Glomerular endothelial cell (primary cell): ENCODE measurements at regions not wholly inside any gene's neighbourhood (a gene's known extent, or its start where the extent isn't known, plus 50 kb on each side); places are given as distances from the start of the nearest gene placed in this dataset.

Source experiments
- DNase-seq: peaks from one replicate; pipeline ENCODE4 v3.0.0-alpha.2; 2011; ENCODE audit warnings: low read depth, low spot score; ENCODE audit errors: extremely low read depth

DNA sequence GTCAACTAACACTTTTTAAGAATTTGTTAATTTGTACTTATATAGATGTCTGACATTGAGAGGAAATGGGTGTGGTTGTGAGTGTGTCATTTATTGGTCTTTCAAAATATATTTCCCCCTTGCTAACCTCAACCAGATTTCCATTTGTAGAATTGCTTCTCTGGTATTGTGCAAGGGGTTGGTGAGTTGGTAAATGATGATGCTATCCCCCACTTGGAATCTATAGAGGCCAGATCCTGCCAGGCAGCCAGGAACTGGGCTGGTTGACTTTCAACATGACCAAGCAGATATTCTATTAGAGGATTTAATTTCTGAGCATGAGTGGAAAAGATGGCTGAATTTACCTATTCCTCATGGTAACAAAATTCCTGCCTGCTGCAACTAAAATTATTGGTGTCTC lies 306.6 kb upstream of the KIF2A start:
- DNase-seq, result no peak

DNA sequence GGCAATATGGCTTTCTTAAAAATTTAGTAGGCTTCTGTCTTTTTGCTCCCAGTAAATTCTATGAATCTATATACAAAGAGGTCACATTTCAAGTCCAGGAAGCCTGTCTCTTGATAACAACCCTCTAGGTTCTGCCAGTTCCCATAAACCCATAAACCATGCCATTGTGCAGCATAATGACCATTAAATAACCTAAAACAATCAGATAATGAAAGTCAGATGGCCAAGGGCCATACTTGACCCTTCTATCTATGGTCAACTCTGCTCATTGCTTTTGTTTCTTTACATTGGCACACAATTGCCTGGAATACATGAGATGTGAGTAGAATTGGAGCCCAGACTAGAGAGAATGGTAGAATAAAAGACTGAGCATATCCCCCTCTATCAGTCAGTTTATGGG lies 305.4 kb upstream of the KIF2A start:
- no peak for DNase-seq

DNA sequence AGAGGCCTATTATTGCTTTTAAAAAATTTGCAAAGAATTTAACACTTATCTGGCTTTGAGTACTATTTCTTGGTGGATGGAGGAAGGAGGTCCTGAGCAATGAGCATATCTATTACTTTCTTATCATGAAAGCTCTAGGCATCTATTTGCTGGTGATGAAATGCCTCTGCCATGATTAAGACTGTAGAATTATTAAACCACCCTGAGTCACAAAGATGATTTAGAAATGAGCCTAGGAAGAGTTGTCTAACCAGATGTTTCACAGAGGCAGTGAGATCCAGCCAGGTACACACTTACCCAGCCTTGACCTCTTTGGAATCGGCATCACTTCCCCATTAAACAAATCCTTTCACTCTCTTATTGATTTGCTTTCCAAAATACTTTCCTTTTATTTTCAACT lies 304.4 kb upstream of the KIF2A start:
- no peak for DNase-seq

DNA sequence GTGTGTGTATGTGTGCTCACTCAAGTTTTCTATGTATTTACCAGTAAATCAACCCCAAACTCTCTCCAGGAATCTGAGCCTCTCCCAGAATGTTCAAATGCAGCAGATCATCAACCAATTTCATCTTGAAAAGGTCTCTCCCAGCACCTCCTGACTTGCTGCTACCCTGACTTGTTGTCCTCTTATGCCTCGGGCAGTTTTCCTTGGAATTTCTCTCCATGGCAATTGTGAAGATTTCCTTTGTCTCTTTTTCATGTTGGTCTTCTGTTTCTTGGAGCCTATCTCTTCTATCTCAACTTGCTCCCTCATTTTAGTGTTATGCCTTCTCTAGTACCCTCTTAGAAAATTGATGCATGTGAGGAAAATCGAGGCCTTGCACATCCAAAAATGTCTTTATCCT lies 303.6 kb upstream of the KIF2A start:
- no peak for DNase-seq

DNA sequence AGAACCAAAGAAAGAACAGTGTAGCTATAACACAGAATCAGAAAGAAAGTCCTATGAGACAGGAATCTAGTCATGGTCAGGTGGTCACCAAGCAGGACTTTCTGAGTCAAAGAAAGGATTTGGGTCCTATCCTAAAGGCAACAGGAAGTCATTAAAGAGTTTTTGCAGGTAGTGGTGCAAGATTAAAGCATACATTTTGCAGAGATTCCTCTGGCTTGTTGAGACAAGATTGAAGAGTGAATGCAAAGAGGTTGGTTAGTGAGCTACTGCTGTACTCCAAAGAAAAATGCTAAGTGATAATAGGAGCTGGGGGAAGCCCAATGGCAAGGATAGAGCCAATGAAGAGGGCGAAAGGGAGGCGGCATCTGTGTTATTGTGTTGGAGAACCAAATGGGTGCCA lies 300.5 kb upstream of the KIF2A start:
- DNase-seq, result no peak

DNA sequence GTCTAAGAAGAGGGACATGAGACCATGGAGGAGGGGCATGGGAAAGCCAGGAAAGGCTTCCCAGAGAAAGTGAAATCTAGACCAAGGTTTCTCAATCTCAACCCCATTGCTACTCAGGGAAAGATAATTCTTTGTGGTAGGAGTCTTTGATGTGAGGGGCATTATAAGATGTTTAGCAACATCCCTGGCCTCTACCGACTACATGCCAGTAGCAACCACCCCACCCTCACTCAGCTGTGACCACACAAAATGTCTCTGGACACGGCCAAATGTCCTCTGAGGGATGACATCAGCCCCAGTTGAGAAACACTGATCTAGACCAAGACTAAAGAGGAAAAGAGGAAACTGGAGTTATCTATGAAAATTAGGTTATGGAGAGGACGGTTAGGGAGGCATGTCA lies 298.5 kb upstream of the KIF2A start:
- no peak for DNase-seq

DNA sequence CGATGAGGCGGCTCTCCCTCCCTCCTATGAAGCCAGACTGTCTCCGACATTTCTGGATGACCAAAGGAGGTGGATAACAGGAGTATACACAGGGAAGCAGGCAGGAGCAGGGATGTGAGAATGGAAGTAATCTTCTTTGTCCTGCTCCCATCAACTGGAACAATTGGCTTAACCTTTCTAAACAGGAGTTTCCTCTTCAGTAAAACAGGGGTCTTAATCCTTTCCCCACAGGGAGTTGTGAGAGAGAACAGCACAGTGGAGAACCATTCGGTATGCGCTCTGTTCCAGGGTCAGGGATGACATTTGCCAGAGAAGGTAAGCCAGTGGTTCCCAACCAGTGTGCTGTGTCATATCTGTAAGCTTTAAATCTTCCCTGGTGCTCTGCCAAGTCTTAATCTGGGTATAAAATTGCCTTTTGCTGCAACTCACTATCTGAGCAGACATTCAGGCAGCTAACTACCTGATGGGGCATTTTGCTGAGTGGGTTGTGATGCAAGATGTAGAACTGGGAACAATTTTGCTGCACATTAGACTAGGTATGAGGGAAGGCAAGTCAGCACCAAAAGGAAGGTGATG lies 294.8 kb upstream of the KIF2A start:
- DNase-seq, result no peak

DNA sequence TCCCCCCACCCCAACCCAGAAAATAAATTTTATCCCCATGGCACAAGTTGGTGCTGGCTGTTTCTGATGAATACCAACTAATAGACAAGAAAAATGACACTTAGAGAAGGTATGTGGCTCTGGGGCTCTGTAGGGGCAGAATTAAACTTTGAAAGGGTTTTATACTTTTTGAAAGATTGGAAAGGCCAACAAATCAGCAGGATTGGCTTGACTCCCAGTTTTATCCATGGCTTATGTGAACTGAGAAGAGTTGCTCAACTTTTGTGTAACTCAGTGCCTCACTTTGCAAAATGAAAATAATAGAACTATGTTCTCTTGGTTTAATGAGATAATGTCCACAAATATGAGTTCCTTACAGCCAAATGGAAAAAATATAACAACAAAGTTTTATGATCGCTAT lies 288.9 kb upstream of the KIF2A start:
- DNase-seq, result no peak

DNA sequence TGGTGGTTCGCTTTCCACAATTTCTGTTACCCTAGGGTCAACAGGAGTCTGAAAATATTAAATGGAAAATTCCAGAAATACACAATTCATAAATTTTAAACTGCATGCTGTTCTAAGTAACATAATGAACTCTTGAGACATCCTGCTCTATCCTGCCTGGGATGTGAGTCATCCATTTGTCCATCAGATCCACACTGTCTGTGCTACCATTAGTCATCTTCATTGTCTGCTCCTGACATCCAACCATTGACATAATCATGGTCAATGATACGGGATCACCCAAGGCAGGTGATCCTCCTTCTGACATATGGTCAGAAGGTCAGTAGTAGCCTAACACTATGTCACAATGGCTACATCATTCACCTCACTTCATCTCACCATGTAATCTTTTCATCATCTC lies 276.7 kb upstream of the KIF2A start:
- no peak for DNase-seq

DNA sequence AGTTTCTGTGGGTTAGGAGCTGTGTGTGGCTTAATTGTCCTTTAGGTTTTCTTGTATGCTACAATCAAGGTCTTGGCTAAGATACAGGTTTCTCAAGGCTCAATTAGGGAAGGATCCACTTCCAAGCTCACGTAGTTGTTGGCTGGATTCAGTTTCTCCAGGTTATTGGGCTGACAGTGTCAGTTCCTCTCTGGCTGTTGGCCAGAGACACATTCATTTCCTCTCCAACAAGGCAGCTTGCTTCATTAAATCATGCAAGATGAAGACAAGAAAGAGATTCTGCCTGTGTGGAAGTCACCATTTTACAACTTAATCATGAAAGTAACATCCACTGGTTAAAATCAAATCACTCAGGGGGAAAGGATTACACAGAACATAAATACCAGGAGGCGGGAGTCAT lies 275.7 kb upstream of the KIF2A start:
- no peak for DNase-seq

DNA sequence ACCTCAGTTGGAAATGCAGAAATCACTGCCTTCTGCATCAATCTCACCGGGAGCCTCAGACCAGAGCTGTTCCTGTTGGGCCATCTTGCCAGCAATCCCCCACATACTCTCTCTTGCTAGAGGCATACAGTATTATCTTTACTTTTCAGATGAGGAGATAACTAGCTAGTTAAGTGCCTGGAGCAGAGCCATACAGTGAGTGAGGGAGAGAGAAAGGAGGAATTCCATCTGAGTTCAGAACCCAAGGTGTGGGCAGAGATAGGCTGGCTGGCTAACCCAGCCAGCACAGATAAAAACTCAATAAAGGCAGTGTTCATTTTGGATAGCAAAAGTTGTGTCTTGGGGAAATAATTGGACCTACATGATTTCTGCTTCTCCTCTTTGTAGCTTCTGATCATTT lies 268.0 kb upstream of the KIF2A start:
- no peak for DNase-seq

DNA sequence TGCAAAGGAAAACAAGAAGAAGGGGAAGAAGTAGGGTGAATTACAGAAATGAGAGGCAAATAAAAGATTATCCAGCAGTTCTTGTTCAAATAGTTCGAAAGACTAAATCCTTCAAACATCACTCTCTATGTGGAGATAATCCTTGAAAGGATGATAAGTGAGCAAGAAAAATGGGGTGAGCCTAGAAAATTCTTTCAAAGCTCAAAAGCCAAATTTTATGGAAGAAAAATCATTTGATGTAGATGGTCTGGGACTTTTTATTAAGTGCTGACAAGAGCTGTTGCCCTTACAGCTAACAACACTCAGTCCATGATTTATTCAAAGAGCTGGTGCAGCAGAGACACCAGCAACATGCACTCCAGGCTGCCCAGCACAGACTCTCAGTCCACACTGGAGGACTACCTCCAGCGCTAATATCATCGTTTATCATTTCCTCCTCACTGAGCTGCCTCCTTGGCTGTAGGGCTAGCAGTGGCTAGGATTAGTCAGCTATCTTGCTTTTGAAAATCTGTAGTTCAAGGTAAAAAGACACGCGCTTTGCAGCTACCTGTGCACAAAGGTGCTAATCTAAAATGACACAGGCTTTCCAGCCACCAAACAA lies 264.8 kb upstream of the KIF2A start:
- DNase-seq, result no peak

DNA sequence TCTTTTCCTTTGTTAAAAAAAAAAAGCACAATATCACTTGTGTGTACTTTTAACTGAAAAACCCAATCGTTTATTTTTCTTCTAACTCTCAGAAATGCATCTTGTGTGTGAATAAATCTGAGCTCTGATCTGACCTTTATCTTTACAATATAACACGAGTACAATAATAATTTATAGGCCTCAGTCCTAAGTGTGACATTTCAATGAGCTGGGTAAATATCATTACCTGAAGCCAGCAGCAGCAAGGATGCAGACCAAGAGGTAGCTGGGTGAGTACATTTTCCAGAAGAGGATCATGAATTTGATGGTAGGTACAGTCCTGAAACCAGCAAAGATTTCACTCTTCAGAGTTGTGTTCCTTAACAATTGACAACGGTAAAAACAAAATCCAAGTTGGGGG lies 264.0 kb upstream of the KIF2A start:
- DNase-seq, result no peak

DNA sequence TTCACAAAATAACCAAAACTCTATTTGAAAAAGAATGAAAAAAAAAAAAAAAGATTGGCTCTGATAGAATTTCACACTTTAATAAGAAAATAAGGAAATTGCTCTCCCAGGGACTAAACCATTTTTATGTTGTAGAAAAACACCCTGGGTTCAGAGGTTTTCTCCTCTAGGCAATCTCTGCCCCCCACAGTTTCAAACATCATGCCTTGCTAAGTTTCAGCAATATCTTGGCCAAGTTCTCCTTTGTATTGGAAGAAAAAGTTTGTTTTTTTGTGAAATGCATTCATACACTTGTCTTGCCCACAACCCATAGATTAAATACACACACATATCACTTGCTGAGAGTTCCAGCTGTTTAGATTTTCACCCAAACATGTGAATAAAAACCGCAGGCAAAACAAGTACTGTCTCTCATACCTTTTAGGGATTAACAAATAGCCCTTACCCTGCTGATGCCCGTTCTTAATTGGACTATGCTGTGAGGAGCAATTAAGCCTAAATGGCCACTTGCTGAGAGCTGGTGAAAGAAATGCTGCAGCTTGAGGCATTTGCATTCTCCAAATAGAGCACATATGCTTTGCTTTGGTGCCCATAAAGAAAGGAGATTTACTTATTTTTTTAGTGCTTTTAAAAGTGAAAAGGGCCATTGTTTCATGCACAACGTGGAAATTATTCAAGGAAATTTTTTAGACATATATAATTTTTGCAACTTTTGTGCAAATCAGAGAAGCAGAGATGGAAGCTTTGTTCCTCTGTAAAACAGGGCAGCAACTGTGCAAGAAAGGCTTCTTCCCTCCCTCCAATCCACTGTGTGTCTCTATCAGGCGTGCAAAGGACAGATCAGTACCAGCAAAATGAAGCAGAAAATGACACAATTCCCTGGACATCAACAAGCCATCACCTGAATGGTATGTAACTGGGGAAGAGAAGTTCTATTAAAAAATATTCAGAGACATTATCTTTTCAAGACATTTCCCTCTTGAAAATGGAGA lies 262.4 kb upstream of the KIF2A start:
- DNase-seq, result no peak

DNA sequence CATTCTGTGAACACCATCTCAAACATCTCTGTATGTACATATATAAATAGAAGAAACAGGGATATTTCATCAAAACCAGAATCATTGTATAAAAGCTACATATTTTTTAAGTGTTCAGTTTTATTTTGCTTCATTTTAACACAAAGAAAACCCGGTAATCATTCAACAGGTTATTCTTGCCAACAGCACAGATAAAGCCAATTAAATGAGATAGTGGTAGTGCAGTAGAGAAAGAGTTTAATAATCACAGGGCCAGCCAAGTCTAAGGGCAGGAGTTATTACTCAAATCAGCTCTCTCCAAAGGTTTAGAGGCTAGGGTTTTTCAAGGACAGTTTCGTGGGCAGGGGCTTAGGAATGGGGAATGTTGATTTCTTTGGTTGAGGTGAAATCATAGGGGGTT lies 261.0 kb upstream of the KIF2A start:
- no peak for DNase-seq

DNA sequence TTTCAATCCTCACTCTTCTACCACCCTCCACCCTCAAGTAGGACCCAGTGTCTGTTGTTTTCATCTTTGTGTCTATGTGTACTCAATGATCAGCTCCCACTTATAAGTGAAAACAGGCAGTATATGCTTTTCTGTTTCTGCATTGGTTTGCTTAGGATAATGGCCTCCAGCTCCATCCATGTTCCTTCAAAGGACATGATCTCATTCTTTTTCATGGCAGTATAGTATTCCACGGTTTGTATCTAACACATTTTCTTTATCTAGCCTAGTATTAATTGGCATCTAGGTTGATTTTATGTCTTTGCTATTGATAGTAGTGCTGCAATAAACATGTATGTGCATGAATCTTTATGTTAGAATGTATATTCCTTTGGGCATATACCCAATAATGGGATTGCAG lies 259.8 kb upstream of the KIF2A start:
- DNase-seq, result no peak

DNA sequence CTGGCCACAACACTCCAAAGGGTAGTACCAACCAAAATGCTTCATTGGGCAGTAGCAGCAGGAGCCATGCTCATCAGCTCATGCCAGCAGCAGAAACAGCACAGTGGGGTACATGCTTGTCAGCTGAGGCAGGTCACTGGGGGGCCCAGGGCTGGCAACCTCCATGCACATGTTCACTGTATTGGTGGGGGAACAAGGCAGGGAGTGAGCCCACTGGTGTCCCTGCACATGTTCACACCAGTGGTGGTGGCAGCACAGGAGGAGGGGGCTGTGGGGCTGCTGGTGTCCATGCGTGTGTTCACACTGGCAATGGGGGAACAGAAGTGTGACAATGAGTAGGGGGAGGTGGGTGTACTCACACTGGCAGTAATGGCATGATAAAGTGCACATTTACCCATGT lies 254.3 kb upstream of the KIF2A start:
- DNase-seq, result no peak

DNA sequence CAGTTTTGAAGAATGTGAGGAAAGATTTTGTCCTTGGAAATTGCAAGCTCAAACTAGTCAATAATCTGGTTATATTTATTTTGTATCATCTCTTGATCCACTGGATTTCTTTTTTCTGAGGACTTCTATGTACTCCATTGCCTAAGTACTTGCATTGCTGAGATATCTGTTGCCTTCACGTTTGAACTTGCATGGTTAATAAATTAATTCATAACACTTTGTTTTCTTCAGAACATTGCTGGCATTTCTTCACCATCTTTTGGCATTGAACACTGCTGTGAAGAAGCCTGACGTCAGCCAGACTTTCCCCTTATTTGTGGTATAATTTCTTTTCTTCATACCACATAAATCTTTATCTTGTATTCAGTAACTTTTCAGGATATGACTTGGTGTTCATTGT lies 246.0 kb upstream of the KIF2A start:
- no peak for DNase-seq

DNA sequence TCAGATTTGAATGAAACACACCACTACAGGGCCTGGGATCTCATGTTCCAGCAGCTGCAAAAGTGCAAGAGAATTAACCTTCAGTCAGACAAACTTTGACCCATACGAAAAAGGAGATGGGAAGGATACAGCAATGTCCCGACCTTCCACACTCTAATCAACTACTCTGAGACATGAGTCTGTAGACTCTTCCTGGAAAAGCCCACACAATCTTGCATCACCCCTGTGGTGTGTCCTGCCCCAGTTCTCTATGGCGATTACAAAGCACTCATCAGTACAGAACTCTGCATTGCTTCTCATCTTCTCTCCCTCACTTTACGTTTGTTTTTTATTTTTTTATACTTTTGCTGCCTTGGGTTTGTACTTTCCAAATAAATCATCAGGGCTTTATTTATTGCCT lies 241.0 kb upstream of the KIF2A start:
- DNase-seq, result no peak

DNA sequence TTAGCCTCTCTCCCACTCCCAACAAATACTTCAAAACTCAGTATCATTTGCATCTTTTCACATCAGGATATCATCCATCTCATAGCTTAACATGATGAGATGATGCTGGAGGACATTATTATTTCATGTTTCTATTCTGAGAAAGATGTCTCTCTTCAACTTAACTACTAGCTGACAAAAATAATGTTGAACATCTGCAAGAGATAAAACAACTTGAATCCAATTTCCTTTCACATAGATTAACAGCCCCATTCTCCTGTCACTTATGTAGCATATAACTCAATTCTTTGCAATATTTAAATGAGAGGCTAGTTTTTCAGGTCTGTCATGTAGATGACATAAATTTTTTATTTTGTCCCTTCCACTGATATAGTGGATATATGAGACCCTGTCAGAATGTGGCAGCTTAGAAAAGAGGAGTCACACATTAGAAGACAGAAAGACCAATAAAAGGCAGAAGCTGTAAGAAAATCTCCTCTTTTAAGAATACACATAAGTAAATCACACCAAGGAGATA lies 239.2 kb upstream of the KIF2A start:
- no peak for DNase-seq

DNA sequence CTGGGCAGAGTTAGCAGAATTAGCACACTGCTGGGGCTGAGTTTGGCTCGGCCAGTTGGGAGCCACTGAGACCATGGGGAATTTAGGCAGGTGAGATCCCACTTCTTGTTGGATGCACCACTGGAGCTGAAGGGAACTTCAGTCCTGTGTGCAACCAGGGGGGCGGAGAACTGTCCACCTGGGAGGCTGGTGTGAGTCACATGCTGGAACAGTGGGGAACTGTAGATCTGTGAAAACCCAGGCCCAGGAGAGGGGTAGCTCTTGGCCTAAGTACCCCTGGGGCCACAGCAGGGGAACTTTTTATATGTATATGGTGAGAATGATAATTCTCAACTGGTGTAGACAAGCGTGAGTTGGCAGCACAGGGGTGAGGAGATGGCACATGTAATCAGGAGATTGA lies 237.5 kb upstream of the KIF2A start:
- DNase-seq, result no peak

DNA sequence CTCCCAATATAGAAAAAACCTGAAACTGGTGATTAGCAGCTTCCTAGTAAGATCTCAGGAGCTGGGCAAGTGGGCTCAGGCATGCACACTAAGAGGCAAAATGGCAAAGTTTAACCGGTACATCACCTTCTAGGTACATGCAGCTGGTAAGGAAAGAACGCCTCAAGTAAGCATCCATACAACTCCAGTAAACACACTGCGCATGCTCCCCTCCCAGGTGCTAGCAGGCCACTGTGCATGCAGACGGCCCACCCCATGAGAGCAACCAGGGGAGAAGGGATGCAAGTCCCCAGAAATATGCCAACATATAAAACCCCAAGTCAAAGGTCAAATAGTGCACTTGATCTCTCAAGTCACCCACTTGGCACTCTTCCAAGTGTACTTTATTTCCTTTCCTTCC lies 228.6 kb upstream of the KIF2A start:
- DNase-seq, result no peak
